ENCODE measurements at regions not wholly inside any gene's neighbourhood (a gene's known extent, or its start where the extent isn't known, plus 50 kb on each side); places are given as distances from the start of the nearest gene placed in this dataset.

- Mint-ChIP-seq H3K4me1 (ENCODE audit: low read depth, unreplicated experiment) (no peaks in the 10 kb centered on the region), H3K36me3 (ENCODE audit: unreplicated experiment) (no peaks in the 10 kb centered on the region), H3K9me3 (ENCODE audit: unreplicated experiment) (no peaks in the 10 kb centered on the region), H3K27me3 (ENCODE audit: unreplicated experiment) (no peaks in the 10 kb centered on the region), H3K27ac (ENCODE audit: unreplicated experiment) (no peak overlapping the region), H3K4me3 (ENCODE audit: unreplicated experiment) (no peak overlapping the region)
- no peak for DNase-seq
- TF ChIP-seq, protein P1, sequence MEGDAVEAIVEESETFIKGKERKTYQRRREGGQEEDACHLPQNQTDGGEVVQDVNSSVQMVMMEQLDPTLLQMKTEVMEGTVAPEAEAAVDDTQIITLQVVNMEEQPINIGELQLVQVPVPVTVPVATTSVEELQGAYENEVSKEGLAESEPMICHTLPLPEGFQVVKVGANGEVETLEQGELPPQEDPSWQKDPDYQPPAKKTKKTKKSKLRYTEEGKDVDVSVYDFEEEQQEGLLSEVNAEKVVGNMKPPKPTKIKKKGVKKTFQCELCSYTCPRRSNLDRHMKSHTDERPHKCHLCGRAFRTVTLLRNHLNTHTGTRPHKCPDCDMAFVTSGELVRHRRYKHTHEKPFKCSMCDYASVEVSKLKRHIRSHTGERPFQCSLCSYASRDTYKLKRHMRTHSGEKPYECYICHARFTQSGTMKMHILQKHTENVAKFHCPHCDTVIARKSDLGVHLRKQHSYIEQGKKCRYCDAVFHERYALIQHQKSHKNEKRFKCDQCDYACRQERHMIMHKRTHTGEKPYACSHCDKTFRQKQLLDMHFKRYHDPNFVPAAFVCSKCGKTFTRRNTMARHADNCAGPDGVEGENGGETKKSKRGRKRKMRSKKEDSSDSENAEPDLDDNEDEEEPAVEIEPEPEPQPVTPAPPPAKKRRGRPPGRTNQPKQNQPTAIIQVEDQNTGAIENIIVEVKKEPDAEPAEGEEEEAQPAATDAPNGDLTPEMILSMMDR (IDR thresholded peaks at IDR 0.05; ENCODE audit: partially characterized antibody, unreplicated experiment), result no peak
Observed at GRCh38 chr16:79833559-79833958, 233.0 kb upstream of the MAF start.

DNA sequence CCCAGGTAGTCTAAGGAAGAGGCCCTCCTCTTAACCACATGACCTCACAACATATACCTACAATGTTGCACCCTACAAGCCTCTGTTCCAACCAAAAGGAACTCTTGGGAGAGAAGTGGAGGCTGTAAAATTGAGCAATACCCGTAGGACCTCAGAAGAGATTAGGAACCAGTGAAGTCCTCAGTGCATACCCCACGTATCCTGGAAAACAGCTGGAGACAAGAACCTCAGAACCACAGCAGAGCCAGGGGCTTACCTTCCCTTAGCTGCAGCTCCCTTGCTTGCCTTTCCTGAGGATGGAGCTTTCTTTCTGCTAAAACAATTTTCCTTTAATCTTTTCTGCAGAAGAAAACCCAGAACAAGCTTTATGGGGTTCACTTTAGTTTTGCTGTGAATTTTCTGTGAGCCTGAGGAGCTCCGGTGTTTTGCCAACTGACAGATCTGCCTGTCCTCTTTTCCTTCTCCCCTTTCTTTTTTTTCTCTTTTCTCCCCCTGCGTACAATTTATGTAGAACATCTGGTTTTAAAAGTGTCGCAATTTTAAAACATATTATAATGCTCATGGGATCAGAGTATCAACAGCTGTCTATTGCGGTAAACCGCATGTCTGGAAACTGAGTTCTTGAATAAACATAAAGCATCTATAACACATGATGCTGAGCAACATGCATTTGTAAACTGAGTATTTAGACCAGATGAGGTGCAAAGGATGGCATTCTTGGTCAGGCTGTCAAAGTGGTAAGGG lies 226.4 kb upstream of the MAF start:
- Mint-ChIP-seq H3K4me3 (ENCODE audit: unreplicated experiment) (no peak overlapping the region), H3K36me3 (ENCODE audit: unreplicated experiment) (peaks cover 4% of the 10 kb centered on the region), H3K4me1 (ENCODE audit: low read depth, unreplicated experiment) (no peaks in the 10 kb centered on the region), H3K9me3 (ENCODE audit: unreplicated experiment) (no peaks in the 10 kb centered on the region), H3K27me3 (ENCODE audit: unreplicated experiment) (no peaks in the 10 kb centered on the region), H3K27ac (ENCODE audit: unreplicated experiment) (no peak overlapping the region)
- TF ChIP-seq, protein P1 (IDR thresholded peaks at IDR 0.05; ENCODE audit: partially characterized antibody, unreplicated experiment), result no peak
- no peak for DNase-seq

DNA sequence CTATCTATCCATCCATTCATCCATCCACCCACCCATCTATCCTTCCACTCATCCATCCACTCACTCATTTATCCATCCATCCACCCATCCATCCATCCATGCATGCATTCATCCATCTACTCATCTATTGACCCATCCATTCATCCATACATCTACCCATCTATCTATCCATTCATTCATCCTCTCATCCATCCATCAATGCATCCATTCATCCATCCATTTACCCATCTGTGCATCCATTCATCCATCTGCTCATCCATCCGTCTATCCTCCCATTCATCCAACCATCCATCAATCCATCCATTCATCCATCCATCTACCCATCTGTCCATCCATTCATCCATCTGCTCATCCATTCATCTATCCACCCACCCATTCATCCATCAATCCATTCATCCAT lies 224.5 kb upstream of the MAF start:
- DNase-seq, result no peak
- H3K9me3 Mint-ChIP-seq (ENCODE audit: unreplicated experiment), result no peaks in the 10 kb centered on the region
- TF ChIP-seq, protein P1 (IDR thresholded peaks at IDR 0.05; ENCODE audit: partially characterized antibody, unreplicated experiment), result no peak
- H3K4me1 Mint-ChIP-seq (ENCODE audit: low read depth, unreplicated experiment), result no peaks in the 10 kb centered on the region
- no peak overlapping the region for H3K4me3 Mint-ChIP-seq (ENCODE audit: unreplicated experiment)
- H3K27ac Mint-ChIP-seq (ENCODE audit: unreplicated experiment), result no peak overlapping the region
- peaks cover 4% of the 10 kb centered on the region for H3K36me3 Mint-ChIP-seq (ENCODE audit: unreplicated experiment)
- no peaks in the 10 kb centered on the region for H3K27me3 Mint-ChIP-seq (ENCODE audit: unreplicated experiment)

DNA sequence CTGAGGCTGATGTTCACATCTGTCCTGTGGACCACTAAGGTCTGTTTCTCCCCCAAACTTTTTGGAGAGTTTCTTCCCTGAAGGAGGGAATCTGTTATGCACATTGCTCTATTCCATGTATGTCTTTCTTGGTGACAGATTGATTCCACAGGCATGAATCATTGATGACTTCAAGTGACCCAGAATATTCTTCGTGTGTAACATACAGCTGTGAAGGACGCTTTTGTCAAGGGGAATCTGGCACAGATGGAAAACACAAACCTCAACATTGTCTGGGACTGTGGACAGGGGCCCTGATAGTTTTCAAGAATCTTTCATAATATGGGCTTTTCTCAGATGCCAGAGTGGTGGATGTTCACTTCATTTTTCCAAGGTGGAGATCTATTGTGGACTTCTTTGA lies 223.1 kb upstream of the MAF start:
- H3K36me3 Mint-ChIP-seq (ENCODE audit: unreplicated experiment), result peaks cover 4% of the 10 kb centered on the region
- no peaks in the 10 kb centered on the region for H3K9me3 Mint-ChIP-seq (ENCODE audit: unreplicated experiment)
- H3K27ac Mint-ChIP-seq (ENCODE audit: unreplicated experiment), result no peak overlapping the region
- H3K27me3 Mint-ChIP-seq (ENCODE audit: unreplicated experiment), result no peaks in the 10 kb centered on the region
- no peaks in the 10 kb centered on the region for H3K4me1 Mint-ChIP-seq (ENCODE audit: low read depth, unreplicated experiment)
- TF ChIP-seq, protein P1 (IDR thresholded peaks at IDR 0.05; ENCODE audit: partially characterized antibody, unreplicated experiment), result no peak
- no peak for DNase-seq
- no peak overlapping the region for H3K4me3 Mint-ChIP-seq (ENCODE audit: unreplicated experiment)

- DNase-seq, result no peak
Observed at GRCh38 chr16:79821911-79822310, 221.4 kb upstream of the MAF start.

More at GRCh38 chr16:79821911-79822310, 221.4 kb upstream of the MAF start:
- H3K9me3 Mint-ChIP-seq (ENCODE audit: unreplicated experiment), result no peaks in the 10 kb centered on the region
- H3K27ac Mint-ChIP-seq (ENCODE audit: unreplicated experiment), result no peak overlapping the region
- H3K4me1 Mint-ChIP-seq (ENCODE audit: low read depth, unreplicated experiment), result no peaks in the 10 kb centered on the region
- H3K36me3 Mint-ChIP-seq (ENCODE audit: unreplicated experiment), result peaks cover 4% of the 10 kb centered on the region
- H3K27me3 Mint-ChIP-seq (ENCODE audit: unreplicated experiment), result no peaks in the 10 kb centered on the region
- H3K4me3 Mint-ChIP-seq (ENCODE audit: unreplicated experiment), result no peak overlapping the region
- TF ChIP-seq, protein P1 (IDR thresholded peaks at IDR 0.05; ENCODE audit: partially characterized antibody, unreplicated experiment), result no peak

Measured in glutamatergic neuron (in vitro differentiated cells).